ENCODE measurements at regions not wholly inside any gene's neighbourhood (a gene's known extent, or its start where the extent isn't known, plus 50 kb on each side); places are given as distances from the start of the nearest gene placed in this dataset.

- TF ChIP-seq EZH2phosphoT487 (IDR thresholded peaks at IDR 0.05; ENCODE audit: borderline replicate concordance, low read length) (no peak), CTCF (IDR thresholded peaks at IDR 0.05; ENCODE audit: low read depth, low read length, poor library complexity, severe bottlenecking) (no peak)
Measured at GRCh38 chr14:22291406-22291805, 297.6 kb downstream of the DAD1 start.

Measured in DOHH2 (cell line).